Colonic mucosa (tissue), 4 donors: ENCODE measurements at regions not wholly inside any gene's neighbourhood (a gene's known extent, or its start where the extent isn't known, plus 50 kb on each side); places are given as distances from the start of the nearest gene placed in this dataset.

Source experiments
- DNase-seq: peaks from one replicate; pipeline ENCODE4 v3.0.0-alpha.2; 2020
- H3K27ac ChIP-seq: fragments of 200-600 bp; one replicate; pipeline ENCODE4 v1.8.0; 2021
- H3K27me3 ChIP-seq: fragments of 200-600 bp; one replicate; pipeline ENCODE4 v1.8.0; 2021
- H3K36me3 ChIP-seq: fragments of 200-600 bp; one replicate; pipeline ENCODE4 v1.8.0; 2021
- H3K4me1 ChIP-seq: fragments of 200-600 bp; one replicate; pipeline ENCODE4 v1.8.0; 2021; ENCODE audit warnings: mild to moderate bottlenecking
- H3K4me3 ChIP-seq: fragments of 200-600 bp; one replicate; pipeline ENCODE4 v1.8.0; 2021
- H3K9ac ChIP-seq, 2 donors: one replicate each; pipeline ENCODE4 v1.7.0; 2013; ENCODE audit warnings: control low read depth in 2 of 2, low read depth in 2 of 2, low read length in 2 of 2
- H3K9me3 ChIP-seq: fragments of 200-600 bp; one replicate; pipeline ENCODE4 v1.8.0; 2021
- intact Hi-C: fragments of 100-400 bp; cut with DNase I; formaldehyde crosslinking; loops from one replicate; pipeline ENCODE4 v1.14.1; 2022
- TF ChIP-seq, protein P1 (sequence below): fragments of 200-600 bp; IDR thresholded peaks from one replicate; pipeline ENCODE4 v1.8.0; 2022; ENCODE audit warnings: antibody characterized with exemption, mild to moderate bottlenecking
- donor health status: healthy.
- donor health status: DM: no; HTN: no; CAD: no.
- donor health status: DM: no; HTN: no; CAD: no.

DNA sequence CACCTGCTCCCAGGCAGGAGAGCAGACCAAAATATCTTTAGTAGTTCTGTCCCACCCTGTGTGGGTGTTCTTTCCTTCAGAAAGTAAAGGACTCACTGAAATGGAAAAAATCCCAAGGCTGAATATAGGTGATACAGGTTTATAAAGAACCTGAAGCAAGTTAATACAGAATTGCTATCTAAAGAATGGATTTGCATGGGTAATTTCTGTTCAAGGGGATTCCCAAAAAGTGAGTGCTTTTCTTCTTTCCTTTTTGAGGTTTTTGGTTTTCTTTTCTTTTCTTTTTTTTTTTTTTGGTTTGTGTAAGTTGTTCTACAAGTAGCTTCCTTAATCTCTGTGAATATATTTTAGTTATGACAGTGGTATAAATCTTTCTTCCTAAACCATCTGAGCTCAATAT lies 560.7 kb upstream of the BOD1L1 start:
- DNase-seq: no peak
- H3K9me3 ChIP-seq: no peaks in the 10 kb centered on the region
- H3K27me3 ChIP-seq: no peaks in the 10 kb centered on the region
- TF ChIP-seq, protein P1, sequence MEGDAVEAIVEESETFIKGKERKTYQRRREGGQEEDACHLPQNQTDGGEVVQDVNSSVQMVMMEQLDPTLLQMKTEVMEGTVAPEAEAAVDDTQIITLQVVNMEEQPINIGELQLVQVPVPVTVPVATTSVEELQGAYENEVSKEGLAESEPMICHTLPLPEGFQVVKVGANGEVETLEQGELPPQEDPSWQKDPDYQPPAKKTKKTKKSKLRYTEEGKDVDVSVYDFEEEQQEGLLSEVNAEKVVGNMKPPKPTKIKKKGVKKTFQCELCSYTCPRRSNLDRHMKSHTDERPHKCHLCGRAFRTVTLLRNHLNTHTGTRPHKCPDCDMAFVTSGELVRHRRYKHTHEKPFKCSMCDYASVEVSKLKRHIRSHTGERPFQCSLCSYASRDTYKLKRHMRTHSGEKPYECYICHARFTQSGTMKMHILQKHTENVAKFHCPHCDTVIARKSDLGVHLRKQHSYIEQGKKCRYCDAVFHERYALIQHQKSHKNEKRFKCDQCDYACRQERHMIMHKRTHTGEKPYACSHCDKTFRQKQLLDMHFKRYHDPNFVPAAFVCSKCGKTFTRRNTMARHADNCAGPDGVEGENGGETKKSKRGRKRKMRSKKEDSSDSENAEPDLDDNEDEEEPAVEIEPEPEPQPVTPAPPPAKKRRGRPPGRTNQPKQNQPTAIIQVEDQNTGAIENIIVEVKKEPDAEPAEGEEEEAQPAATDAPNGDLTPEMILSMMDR: no peak
- H3K4me1 ChIP-seq: no peaks in the 10 kb centered on the region
- H3K9ac ChIP-seq: no peak overlapping the region
- no peak overlapping the region for H3K27ac ChIP-seq
- intact Hi-C loops: no loop called here
- no peak overlapping the region for H3K4me3 ChIP-seq
- no peaks in the 10 kb centered on the region for H3K36me3 ChIP-seq

DNA sequence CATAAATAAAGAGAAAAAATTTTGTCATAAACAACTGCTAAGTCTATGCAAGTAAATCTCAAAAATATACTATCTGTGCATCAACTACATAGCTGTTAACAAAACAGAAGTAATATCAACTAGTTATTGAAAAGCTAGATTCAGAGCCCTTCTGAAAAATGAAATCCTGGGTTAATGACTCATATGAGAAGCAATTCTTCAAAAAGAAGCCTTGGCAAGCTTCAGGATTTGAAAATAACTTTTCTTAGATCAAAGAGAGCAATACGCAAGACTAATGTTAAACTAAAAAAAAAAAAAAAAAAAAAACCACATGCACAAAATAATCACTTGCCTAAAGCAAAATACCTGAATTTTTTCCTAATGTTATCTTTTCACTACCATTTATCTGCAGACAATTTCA lies 566.1 kb upstream of the BOD1L1 start:
- TF ChIP-seq, protein P1: no peak
- Histone ChIP-seq H3K36me3 (no peaks in the 10 kb centered on the region), H3K4me3 (no peak overlapping the region), H3K9ac (no peak overlapping the region), H3K27ac (no peak overlapping the region), H3K9me3 (no peaks in the 10 kb centered on the region), H3K27me3 (no peaks in the 10 kb centered on the region), H3K4me1 (no peaks in the 10 kb centered on the region)
- no peak for DNase-seq
- intact Hi-C loops: no loop called here

DNA sequence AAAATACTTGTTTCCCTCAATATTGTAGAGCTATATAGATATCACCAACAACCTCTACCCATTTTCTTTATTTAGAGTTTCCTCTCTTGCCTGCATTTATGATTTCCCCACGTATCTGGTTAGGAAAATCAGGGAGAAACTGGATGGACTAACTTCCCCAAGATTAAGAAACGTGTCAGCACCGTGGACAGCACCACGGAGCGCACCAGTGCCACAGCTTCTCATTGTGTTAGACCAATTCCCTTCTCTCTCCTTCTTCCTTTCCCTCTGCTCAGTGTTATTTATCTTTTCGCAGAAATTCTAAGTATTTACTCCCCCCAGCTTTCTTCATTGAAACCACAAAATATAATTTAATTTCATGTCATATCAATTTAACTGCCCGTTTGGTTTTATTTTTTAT lies 568.6 kb upstream of the BOD1L1 start:
- Histone ChIP-seq H3K36me3 (no peaks in the 10 kb centered on the region), H3K4me1 (no peaks in the 10 kb centered on the region), H3K27me3 (no peaks in the 10 kb centered on the region), H3K27ac (no peak overlapping the region), H3K9me3 (no peaks in the 10 kb centered on the region), H3K4me3 (no peak overlapping the region), H3K9ac (no peak overlapping the region)
- peak; percentile 24 for DNase-seq
- intact Hi-C loops: no loop called here
- TF ChIP-seq, protein P1: no peak

DNA sequence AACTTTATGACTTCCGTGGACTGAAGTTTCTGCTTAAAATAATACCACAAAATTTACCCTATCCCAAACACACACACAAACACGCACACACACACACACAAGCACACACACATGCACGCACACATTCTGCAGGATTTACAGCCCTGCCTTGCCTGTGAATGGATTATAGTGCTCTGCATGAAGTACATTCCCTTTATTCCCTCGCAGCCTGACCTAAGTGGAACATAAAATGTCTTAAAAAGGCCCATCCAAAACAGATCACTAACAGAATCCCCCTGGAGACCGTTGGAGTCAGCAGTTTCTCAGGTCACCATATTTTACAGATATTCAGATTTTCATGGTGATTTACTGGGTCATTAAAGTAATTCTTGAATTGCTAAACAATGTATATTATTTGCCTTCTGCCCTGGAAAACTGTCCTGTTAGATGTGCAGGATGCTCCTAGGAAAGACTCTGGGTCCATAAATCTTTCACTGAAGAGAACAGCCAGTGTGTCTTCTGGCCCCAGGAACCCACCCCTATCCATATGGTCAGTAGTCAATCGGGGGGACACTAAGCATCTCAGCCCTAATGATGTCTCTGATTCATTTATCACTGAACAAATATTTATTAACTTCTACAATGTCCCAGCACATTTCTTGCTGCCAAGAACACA lies 587.7 kb upstream of the BOD1L1 start:
- Histone ChIP-seq H3K27me3 (no peaks in the 10 kb centered on the region), H3K9ac (no peak overlapping the region), H3K4me3 (no peak overlapping the region), H3K4me1 (no peaks in the 10 kb centered on the region), H3K27ac (no peak overlapping the region), H3K36me3 (no peaks in the 10 kb centered on the region), H3K9me3 (no peaks in the 10 kb centered on the region)
- intact Hi-C loops: no loop called here
- TF ChIP-seq, protein P1: no peak
- no peak for DNase-seq

DNA sequence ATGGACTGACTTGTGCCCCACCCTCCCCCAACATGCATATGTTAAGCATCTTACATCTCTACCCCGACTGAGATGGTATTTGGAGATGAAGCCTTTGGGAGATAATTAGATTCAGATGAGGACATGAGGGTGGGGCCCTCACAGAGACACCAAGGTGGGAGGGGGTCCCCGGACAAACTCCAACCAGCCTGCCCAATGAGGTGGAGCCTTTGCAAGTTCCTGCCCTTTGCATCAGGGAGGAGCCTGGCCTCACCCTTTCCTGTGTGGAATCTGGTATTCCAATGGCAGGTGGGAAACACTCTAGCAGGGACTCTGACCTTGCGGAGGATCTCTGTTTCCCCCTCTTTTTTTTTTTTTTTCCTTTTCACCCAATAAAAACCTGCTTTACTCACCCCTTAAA lies 589.9 kb upstream of the BOD1L1 start:
- Histone ChIP-seq H3K9ac (no peak overlapping the region), H3K4me1 (no peaks in the 10 kb centered on the region), H3K9me3 (no peaks in the 10 kb centered on the region), H3K4me3 (no peak overlapping the region), H3K27ac (no peak overlapping the region), H3K36me3 (no peaks in the 10 kb centered on the region), H3K27me3 (no peaks in the 10 kb centered on the region)
- TF ChIP-seq, protein P1: no peak
- intact Hi-C loops: no loop called here
- no peak for DNase-seq
